ENCODE measurements at regions not wholly inside any gene's neighbourhood (a gene's known extent, or its start where the extent isn't known, plus 50 kb on each side); places are given as distances from the start of the nearest gene placed in this dataset.
A peak's percentile ranks its signal among the peaks of the same experiment; 100 is the strongest.

DNA sequence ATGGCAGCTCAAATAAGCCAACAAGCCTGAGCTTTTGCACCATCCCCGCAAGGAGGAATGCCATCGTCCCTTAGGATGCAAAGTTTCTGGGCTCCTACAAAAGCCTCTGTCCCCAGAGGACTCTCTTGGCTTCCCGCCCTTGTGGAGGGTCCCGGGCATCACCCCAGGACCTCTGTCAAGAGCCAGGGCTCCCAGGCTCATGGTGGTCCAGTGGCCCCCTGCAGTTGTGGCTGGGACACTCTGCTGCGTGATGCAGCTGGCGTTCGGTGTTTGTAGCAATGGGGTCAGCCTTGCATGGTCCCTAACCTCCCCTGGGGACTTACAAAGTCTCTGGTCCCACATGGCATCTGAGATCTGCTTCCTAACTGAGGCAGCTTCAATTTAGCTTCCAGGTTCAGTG, 104.7 kb downstream of the RIPK4 start:
- H3K4me3 ChIP-seq (ENCODE audit: low read depth, low read length): no peak overlapping the region
- DNase-seq (ENCODE audit: low read depth): no peak
- TF ChIP-seq, protein P1, sequence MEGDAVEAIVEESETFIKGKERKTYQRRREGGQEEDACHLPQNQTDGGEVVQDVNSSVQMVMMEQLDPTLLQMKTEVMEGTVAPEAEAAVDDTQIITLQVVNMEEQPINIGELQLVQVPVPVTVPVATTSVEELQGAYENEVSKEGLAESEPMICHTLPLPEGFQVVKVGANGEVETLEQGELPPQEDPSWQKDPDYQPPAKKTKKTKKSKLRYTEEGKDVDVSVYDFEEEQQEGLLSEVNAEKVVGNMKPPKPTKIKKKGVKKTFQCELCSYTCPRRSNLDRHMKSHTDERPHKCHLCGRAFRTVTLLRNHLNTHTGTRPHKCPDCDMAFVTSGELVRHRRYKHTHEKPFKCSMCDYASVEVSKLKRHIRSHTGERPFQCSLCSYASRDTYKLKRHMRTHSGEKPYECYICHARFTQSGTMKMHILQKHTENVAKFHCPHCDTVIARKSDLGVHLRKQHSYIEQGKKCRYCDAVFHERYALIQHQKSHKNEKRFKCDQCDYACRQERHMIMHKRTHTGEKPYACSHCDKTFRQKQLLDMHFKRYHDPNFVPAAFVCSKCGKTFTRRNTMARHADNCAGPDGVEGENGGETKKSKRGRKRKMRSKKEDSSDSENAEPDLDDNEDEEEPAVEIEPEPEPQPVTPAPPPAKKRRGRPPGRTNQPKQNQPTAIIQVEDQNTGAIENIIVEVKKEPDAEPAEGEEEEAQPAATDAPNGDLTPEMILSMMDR (IDR thresholded peaks at IDR 0.05; ENCODE audit: insufficient read depth, low read length): no peak

DNA sequence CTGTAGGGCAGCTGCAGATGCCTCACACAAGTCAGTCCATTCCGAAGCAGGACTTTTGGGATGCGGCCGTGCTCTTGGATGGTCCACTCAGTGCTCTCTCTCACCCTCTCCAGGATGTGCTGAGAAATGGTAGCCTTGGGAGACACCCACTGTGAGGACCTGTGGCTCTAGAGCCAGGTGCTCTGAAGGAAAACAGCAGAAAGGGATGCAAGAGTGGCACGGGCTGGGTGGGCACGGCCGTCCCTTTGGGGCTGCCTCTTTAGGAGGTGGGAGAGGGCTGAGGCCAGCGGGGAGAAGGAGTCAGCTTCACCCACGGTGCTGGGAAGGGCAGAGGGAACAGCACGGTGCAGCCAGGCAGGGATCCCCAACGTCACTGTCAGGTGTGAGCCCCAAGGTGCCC, 106.1 kb downstream of the RIPK4 start:
- TF ChIP-seq, protein P1 (IDR thresholded peaks at IDR 0.05; ENCODE audit: insufficient read depth, low read length): no peak
- no peak for DNase-seq (ENCODE audit: low read depth)
- H3K4me3 ChIP-seq (ENCODE audit: low read depth, low read length): no peak overlapping the region

DNA sequence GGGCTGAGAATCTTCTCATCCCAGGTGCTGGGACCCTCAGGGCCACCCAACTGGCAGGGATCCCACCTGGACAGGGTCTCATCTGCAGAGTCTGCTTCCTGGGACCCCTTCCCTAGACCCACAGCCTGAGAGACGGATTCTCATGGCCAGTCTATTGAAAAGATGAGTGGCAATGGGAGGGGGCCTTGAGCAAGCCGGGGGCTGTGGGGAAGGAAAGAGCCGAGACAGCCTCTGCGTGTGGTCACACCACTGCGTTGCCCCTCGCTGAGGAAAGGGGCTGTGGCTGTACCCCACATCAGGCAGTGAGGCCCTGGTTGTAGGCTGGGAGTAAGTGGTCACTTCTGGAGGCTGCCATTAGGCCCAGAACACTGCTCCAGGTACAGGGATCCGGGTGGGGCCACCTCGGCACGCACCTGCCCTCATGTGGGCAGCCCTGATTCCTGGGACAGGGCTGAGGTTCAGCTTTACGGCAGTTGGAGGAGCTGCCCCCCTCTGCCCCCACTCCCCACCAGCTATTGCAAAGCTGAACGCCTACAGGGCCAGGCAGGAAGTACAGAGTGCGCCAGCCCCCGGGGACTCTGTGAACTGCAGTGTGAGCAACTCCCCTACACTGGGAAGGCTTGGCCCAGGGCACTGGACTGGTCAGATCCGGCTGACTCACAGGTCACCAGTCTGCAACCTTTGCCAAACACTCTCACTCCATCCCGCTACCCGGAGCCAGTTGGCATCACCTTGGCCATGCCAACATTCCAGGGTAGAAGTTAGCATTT, 106.9 kb downstream of the RIPK4 start:
- DNase-seq (ENCODE audit: low read depth): peak; percentile 60
- H3K4me3 ChIP-seq (ENCODE audit: low read depth, low read length): no peak overlapping the region

DNA sequence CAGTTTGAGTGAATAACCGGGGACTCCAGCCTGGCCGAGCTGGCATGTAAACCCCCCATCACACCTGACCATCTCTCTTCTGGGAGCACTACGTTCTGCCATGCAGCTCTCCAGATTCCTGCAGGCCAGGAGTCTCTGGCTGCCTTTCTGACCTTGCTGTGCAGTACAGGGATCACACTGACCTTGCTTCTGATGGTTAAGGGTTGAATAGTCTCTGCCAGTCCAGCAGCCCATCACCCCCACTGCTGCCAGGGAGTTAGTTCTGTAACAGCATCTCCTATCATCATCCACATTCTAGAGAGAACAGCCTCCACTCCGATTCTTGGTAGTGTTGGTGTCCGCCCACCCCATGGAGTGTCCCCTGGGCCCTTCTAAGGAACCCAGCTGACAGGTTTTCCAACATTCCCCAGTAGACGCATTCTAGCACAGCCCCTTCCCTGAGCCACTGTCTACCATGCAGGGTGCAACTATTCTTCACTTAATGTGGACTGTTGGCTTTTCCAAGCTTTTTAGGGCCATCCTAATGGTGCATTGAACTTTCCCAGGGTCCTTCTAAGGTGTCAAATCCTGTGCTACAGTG, 109.8 kb downstream of the RIPK4 start:
- DNase-seq (ENCODE audit: low read depth): no peak
- H3K4me3 ChIP-seq (ENCODE audit: low read depth, low read length): no peak overlapping the region
- TF ChIP-seq, protein P1 (IDR thresholded peaks at IDR 0.05; ENCODE audit: insufficient read depth, low read length): no peak

More for the DNA sequence above, 106.9 kb downstream of the RIPK4 start:
- TF ChIP-seq, protein P1 (IDR thresholded peaks at IDR 0.05; ENCODE audit: insufficient read depth, low read length): peak; percentile 37

DNA sequence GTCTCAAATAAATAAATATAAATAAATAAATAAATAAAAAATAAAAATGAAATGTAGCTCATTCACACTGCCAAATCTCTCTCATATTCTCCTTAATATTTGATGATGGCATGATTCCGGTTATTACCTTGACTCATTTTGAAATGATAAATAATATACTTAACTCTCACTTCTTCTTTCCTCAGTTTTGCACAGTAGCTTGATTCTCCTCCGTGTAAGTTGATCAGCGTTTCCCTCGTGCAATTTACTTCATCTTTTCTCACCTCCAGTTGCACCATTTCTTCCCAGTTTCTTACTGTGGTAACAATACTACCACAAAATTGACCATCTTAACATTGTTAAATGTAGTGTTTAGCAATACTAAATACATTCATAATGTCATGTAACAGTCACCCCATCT, 111.6 kb downstream of the RIPK4 start:
- DNase-seq (ENCODE audit: low read depth): no peak
- TF ChIP-seq, protein P1 (IDR thresholded peaks at IDR 0.05; ENCODE audit: insufficient read depth, low read length): no peak
- H3K4me3 ChIP-seq (ENCODE audit: low read depth, low read length): no peak overlapping the region

DNA sequence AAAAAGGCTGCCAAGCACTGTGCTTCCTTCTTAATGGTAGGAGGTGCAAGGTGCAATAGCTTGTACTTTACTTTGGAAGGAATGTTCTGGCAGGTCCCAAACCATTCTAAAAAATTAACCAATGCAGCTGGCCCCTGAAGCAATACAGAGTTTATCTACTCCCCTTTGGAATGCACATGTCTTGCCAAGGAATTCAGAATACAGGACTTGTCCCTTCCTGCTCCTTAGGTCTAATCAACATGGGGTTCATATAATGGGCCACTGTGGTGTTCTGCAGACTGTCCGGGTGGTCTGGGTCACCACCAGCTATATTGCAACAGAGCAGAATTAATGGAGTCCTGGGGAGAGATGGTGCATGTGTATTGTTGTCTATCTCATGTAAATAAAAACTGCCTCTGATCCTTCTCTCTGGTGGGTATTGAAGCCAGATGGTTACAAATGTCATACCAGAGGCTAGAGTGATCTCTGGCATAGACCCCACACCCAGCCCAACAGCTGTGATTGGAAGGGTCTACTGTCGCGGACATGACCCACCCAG, 112.8 kb downstream of the RIPK4 start:
- no peak overlapping the region for H3K4me3 ChIP-seq (ENCODE audit: low read depth, low read length)
- peak; percentile 90 for DNase-seq (ENCODE audit: low read depth)
- TF ChIP-seq, protein P1 (IDR thresholded peaks at IDR 0.05; ENCODE audit: insufficient read depth, low read length): no peak
